ENCODE measurements at regions not wholly inside any gene's neighbourhood (a gene's known extent, or its start where the extent isn't known, plus 50 kb on each side); places are given as distances from the start of the nearest gene placed in this dataset.
"Not testable (repeated sequence)": the region's sequence is repeated elsewhere in the genome, so short reads cannot be mapped to it uniquely, and the experiment has no call there.

- DNase-seq: no peak
Observed at GRCh38 chr3:102688556-102688930, 253.7 kb downstream of the ZPLD1 start.

DNA sequence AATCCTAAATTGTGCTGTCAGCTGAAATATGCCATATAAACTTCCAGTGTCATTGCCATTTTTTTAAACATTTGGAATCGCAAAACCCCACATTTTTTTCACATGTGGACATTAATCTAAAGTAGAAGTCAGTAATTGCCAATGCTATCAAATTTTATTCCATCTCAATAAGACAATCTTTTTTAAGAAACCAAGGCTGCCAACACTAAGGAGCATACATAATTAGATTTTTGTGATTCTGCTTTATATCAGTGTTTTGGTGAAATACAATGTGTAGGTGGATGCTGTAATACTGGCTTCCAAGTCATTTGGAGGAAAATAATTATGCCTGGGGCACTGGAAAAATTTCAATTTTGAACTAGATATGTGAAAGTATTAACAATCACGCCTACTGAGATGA, 256.7 kb downstream of the ZPLD1 start:
- no peak for DNase-seq

GRCh38 chr3:102699104-102699818, 264.4 kb downstream of the ZPLD1 start:
- DNase-seq: no peak

DNA sequence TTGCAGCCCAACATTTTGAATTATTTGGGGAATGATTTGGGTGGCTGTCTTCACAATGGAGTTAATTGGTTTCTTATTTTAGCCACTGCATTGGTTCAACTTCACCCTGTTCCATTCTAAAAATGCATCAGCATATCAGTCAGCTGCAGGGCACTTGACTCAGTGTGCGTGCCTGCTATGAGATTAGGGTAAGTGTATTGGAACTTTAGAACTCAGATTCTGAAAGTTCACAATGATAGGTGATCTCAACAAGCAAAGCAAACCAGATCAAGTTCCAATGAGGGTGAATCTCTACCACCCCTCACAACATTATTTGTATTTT, 265.0 kb downstream of the ZPLD1 start:
- DNase-seq: no peak

DNA sequence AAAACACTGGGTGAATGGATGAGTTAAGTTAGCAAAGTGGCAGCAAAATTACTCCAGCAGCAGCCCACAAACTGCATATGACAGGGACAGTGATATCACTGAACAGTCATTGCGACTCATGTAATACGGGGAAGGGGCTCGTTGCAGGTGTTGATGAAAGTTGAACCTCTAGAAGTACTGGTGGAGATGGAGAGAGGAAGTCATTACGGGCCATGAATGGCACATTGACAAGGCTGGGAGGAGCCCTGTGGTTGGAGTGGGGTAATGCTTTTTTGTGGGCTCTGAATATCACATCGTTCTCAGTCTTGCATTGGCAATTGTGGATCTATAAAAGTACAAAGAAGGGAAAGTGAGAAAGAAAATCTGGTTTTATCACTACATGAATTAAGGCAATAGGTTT, 278.1 kb downstream of the ZPLD1 start:
- DNase-seq: no peak

- DNase-seq: no peak
Observed at GRCh38 chr3:102714567-102714966, 279.8 kb downstream of the ZPLD1 start.

GRCh38 chr3:102715030-102715697, 280.3 kb downstream of the ZPLD1 start:
- DNase-seq: no peak

- no peak for DNase-seq
Observed at GRCh38 chr3:102718651-102719050, 283.8 kb downstream of the ZPLD1 start.

DNA sequence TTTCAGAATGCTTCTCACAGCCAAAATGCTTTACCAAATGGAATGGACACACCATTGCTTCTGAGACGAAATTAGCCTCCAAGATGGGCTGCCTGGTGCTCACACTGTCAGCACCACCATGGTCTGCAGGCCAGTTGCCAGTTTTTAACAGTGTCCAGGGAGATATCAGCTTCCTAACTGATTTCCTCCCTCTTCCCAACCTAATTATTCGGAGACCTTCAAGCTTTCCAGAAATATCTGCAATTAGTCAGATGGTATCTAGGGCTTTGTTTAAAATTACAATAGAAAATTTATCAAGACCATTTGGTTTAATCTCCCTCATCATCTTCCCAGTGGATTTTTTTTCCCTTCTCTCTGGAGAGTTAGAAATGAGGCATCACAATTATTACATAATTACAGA, 287.5 kb downstream of the ZPLD1 start:
- DNase-seq: no peak

GRCh38 chr3:102727340-102727739, 292.5 kb downstream of the ZPLD1 start:
- no peak for DNase-seq

GRCh38 chr3:102732581-102732980, 297.8 kb downstream of the ZPLD1 start:
- DNase-seq: not testable (repeated sequence)

GRCh38 chr3:102733791-102734563, 299.2 kb downstream of the ZPLD1 start:
- DNase-seq: no peak

DNA sequence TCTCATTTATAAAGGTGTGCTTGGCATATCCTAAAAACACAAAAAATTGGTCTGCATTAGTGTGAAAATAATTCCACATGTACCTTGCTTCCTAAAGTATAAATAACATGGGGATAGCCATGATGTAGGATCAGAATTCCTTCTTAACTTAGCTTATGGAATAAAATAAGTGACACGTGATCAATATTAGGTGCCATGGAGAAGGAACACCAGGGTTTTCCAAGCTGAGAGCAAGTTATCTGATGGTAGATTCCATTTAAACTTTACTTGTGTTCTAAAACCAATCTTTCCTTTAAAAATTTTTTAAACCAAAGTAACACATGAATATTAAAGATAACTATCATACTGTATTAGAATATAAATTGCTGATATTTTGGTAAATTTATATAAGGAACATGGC, 300.5 kb downstream of the ZPLD1 start:
- no peak for DNase-seq

GRCh38 chr3:102736288-102736974, 301.6 kb downstream of the ZPLD1 start:
- DNase-seq: no peak

DNA sequence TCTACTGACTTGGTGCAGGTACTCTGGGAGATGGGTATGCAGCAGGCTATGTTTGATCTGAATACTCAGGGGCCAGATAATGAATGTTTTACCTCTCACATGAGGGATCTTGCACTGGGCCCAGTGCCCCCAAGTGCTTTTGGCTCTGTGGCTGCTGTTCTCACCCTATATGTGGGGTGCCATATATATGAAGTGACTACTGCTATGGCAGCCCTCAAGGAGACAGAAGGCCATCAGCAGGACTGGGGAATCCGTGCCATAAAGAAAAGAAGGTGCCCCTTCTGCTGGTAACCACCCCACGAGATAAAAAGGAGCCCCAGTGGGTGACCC, 302.1 kb downstream of the ZPLD1 start:
- DNase-seq: no peak

GRCh38 chr3:102737353-102737752, 302.5 kb downstream of the ZPLD1 start:
- DNase-seq: no peak

GRCh38 chr3:102741105-102741504, 306.3 kb downstream of the ZPLD1 start:
- DNase-seq: no peak

DNA sequence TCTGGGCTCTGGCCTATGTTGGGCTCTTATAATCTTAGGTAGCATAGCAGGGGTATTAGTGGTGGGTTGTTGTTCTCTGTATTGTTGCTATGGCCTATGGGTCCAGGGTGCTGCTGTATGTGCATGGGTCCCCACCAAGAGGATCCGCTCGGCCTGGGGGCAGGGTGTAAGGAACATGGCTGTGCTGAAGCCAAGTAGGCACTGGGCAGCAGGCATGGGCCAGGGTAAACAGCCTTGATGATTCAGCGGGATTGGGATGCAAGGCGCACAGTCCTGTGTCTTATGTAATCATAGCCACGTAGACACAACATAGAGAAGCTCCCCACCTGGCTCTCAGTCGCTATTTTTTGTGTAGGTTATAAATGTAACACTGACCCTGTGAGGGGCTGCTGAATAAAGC, 306.9 kb downstream of the ZPLD1 start:
- DNase-seq: no peak

GRCh38 chr3:102745881-102746280, 311.1 kb downstream of the ZPLD1 start:
- DNase-seq: no peak

GRCh38 chr3:102747611-102748010, 312.8 kb downstream of the ZPLD1 start:
- no peak for DNase-seq

- no peak for DNase-seq
Observed at GRCh38 chr3:102748646-102749045, 313.8 kb downstream of the ZPLD1 start.

DNA sequence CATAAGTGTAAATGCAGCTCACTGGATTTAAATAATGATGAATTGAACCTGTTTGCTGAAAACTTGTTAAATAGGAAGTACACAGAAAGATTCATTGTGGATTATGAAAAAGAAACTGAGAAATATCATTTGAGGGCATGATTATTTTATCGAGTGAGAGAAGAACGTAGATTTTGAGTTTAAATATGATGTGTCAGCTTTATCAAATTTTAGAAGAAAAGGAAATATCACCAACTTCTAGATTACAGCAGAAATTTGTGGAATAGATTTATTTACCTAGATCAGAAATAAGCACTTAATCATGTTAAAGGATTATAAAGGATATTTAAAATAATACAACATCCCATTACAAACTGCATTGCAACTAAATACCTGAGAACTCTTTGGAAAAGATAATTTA, 315.5 kb downstream of the ZPLD1 start:
- no peak for DNase-seq

- no peak for DNase-seq
Observed at GRCh38 chr3:102753901-102754300, 319.1 kb downstream of the ZPLD1 start.

DNA sequence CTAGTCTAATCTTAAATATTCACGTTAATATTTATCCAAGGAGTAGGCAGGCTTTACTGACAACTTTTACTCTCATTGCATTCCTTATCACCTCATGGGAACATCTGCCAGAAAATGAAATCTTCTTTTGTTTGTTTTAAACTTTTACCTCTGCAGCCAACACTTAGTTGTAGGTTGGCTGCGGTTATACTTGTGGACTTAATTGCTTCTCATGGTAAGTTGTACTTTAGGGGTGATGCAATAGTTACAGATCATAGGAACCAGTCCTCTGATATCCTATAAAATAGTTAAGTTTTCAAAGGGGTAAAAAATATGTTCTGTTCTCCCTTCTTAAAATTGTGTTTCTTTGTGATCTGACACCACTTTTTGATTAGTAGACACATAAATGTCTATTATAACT, 321.9 kb downstream of the ZPLD1 start:
- no peak for DNase-seq

All from GOT3 (cell line).